ENCODE measurements at regions not wholly inside any gene's neighbourhood (a gene's known extent, or its start where the extent isn't known, plus 50 kb on each side); places are given as distances from the start of the nearest gene placed in this dataset.

DNA sequence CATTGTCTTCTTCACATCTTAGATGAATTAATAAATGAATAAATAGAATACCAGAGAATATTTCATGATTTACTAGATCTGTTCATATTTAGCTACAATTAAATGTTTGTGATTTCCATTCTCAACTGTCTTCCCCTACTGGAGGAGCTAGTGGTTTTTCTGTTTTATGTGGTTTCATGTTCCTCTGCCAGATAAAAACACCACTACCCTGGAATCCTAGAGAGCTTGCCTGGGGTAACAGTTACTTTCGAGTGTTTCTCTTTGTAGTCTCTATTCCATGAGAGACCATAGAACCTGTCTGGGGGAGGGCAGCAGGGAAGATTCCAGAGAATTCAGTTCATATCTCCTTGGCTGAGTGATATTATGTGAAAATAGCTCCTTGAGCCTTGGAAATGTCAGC is 349.2 kb downstream of the INSIG2 start:
- TF ChIP-seq EZH2phosphoT487 (IDR thresholded peaks at IDR 0.05), result no peak
- no peak for TF ChIP-seq EZH2 (IDR thresholded peaks at IDR 0.05)
- TF ChIP-seq, protein P1, sequence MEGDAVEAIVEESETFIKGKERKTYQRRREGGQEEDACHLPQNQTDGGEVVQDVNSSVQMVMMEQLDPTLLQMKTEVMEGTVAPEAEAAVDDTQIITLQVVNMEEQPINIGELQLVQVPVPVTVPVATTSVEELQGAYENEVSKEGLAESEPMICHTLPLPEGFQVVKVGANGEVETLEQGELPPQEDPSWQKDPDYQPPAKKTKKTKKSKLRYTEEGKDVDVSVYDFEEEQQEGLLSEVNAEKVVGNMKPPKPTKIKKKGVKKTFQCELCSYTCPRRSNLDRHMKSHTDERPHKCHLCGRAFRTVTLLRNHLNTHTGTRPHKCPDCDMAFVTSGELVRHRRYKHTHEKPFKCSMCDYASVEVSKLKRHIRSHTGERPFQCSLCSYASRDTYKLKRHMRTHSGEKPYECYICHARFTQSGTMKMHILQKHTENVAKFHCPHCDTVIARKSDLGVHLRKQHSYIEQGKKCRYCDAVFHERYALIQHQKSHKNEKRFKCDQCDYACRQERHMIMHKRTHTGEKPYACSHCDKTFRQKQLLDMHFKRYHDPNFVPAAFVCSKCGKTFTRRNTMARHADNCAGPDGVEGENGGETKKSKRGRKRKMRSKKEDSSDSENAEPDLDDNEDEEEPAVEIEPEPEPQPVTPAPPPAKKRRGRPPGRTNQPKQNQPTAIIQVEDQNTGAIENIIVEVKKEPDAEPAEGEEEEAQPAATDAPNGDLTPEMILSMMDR (IDR thresholded peaks at IDR 0.05), result no peak

Data from neural progenitor cell (in vitro differentiated cells).